ENCODE measurements at regions not wholly inside any gene's neighbourhood (a gene's known extent, or its start where the extent isn't known, plus 50 kb on each side); places are given as distances from the start of the nearest gene placed in this dataset.

- no peak for TF ChIP-seq AFF4 (CRISPR knock-in tag; IDR thresholded peaks at IDR 0.05)
- TF ChIP-seq MTF2 (CRISPR knock-in tag; IDR thresholded peaks at IDR 0.05; ENCODE audit: borderline replicate concordance) = no peak
- no peak for TF ChIP-seq E2F1 (CRISPR knock-in tag; IDR thresholded peaks at IDR 0.05)
- no peak for TF ChIP-seq GABPB1 (CRISPR knock-in tag; IDR thresholded peaks at IDR 0.05)
- no peak for TF ChIP-seq ZNF282 (IDR thresholded peaks at IDR 0.05; ENCODE audit: partially characterized antibody)
- no peak for TF ChIP-seq ZNF30 (CRISPR knock-in tag; IDR thresholded peaks at IDR 0.05)
- TF ChIP-seq TIGD3 (CRISPR knock-in tag; IDR thresholded peaks at IDR 0.05; ENCODE audit: borderline replicate concordance) = no peak
- no peak for TF ChIP-seq ZNF337 (CRISPR knock-in tag; IDR thresholded peaks at IDR 0.05; ENCODE audit: borderline replicate concordance, low read depth)
- no peak for TF ChIP-seq KDM4B (CRISPR knock-in tag; IDR thresholded peaks at IDR 0.05)
- no peak for TF ChIP-seq ZNF549 (CRISPR knock-in tag; IDR thresholded peaks at IDR 0.05)
- no peak for TF ChIP-seq KAT7 (CRISPR knock-in tag; IDR thresholded peaks at IDR 0.05; ENCODE audit: borderline replicate concordance)
These were observed 967.8 kb upstream of the DIAPH2 start (continued) for GRCh38 chrX:95716841-95717240.

Measured in HepG2 (cell line).